Breast epithelium (tissue), 3 donors: ENCODE measurements at regions not wholly inside any gene's neighbourhood (a gene's known extent, or its start where the extent isn't known, plus 50 kb on each side); places are given as distances from the start of the nearest gene placed in this dataset.

ENCODE experiments used
- POLR2AphosphoS5 ChIP-seq, 3 donors: sonication (generic); formaldehyde crosslinking; IDR thresholded peaks; one replicate each; pipeline ENCODE4 v1.6.1; 2017; ENCODE audit warnings: antibody characterized with exemption in 3 of 3
- TF ChIP-seq, protein P1 (sequence below), 3 donors: fragments of 450-650 bp; IDR thresholded peaks; one replicate each; pipeline ENCODE4 v1.5.1; 2016 to 2017; ENCODE audit warnings: antibody characterized with exemption in 3 of 3, mild to moderate bottlenecking in 3 of 3, moderate library complexity in 3 of 3

- TF ChIP-seq, protein P1, sequence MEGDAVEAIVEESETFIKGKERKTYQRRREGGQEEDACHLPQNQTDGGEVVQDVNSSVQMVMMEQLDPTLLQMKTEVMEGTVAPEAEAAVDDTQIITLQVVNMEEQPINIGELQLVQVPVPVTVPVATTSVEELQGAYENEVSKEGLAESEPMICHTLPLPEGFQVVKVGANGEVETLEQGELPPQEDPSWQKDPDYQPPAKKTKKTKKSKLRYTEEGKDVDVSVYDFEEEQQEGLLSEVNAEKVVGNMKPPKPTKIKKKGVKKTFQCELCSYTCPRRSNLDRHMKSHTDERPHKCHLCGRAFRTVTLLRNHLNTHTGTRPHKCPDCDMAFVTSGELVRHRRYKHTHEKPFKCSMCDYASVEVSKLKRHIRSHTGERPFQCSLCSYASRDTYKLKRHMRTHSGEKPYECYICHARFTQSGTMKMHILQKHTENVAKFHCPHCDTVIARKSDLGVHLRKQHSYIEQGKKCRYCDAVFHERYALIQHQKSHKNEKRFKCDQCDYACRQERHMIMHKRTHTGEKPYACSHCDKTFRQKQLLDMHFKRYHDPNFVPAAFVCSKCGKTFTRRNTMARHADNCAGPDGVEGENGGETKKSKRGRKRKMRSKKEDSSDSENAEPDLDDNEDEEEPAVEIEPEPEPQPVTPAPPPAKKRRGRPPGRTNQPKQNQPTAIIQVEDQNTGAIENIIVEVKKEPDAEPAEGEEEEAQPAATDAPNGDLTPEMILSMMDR (IDR thresholded peaks at IDR 0.05), result no peak
- no peak for TF ChIP-seq POLR2AphosphoS5 (IDR thresholded peaks at IDR 0.05)
These were observed 53.1 kb upstream of the MAP4 start for GRCh38 chr3:48069339-48069738.
